Left lobe of liver (tissue), 2 donors: ENCODE measurements at regions not wholly inside any gene's neighbourhood (a gene's known extent, or its start where the extent isn't known, plus 50 kb on each side); places are given as distances from the start of the nearest gene placed in this dataset.

Source experiments
- ATAC-seq: fragments of 200-7000 bp; cut with Tn5 transposase; one replicate; pipeline ENCODE4 v1.9.1; 2020; ENCODE audit warnings: mild to moderate bottlenecking, moderate library complexity
- DNase-seq: peaks from one replicate; pipeline ENCODE4 v3.0.0-alpha.2; 2020; ENCODE audit warnings: low spot score
- donor health status: DM: no; HTN: no; CAD: no; lungs with moderate emphysema.
- donor health status: DM: no; HTN: yes; CAD: no.

GRCh38 chr4:149927514-149927913 lies 111.9 kb upstream of the IQCM start:
- DNase-seq: no peak
- no peak for ATAC-seq

DNA sequence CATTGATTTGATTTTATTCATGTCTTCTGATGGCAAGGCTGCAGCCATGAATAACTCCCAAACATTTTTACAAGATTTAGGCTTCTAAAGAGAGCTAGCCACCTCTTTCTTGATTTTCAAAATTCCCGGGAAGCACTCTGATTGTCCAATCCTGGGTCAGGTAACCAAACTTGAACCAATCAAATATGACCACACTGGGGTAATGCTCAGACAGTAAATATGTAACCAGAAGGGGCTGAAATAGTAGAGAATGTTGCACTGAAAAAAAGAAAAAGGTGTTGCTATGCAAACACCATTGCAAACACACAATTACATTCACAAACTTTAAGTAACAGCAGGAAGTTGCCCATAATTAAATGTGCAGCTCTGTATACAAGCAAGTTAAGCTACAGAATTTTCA lies 112.9 kb upstream of the IQCM start:
- DNase-seq (no peak), ATAC-seq (no peak)

DNA sequence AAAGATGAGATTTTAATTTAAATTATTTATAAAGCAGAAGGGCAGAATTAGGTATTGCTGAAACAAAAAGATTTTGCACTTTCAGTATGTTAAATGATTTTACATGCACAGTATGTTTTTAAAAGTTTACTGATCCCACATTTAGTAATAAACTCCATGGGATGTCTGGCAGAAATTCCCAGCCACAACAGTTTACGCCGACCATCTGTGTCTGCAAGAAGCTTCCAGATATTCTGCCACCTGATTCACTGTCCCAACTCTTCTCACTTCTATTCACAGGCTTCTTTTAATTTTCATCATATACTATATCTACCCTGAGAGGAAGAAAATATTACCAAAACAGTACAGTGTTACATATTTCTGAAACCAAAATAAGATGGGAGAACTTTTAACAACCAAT lies 115.8 kb upstream of the IQCM start:
- no peak for ATAC-seq
- no peak for DNase-seq

- no peak for ATAC-seq
- DNase-seq: no peak
Observed at GRCh38 chr4:149932188-149932587, 116.5 kb upstream of the IQCM start.

DNA sequence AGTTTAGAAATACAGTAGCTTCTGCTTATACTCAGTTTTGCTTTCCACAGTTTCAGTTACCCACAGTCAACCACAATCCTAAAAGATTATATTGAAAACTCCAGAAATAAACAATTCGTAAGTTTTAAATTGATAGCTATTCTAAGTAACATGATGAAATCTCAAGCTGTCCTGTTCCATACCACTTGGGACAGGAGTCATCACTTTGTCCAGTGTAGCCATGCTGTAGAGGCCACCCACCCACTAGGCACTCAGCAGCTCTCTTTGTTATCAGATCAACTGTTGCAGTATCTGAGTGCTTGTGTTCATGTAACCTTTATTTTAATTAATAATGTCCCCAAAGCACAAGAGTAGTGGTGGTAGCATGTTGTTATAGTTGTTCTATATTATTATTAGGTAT lies 117.5 kb upstream of the IQCM start:
- no peak for DNase-seq
- ATAC-seq: no peak

DNA sequence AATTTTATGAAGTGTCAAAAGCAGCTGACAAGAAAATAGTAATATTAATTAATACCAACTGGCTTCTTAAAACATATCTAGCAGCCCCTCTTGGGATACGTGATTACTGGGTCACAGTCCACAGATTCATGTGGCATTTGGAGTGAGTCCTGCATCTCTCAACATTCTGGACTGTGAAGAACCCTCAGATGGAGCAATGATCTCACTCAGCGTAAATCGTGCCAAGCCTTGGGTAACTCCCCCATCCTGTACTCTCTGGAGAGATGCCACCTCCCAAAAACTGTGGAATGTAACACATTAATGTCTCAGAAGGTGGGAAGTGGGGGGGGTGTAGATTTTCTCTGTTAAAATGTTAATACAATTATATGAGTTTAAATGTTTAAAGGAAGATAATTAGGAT lies 118.2 kb upstream of the IQCM start:
- ATAC-seq: no peak
- DNase-seq: no peak

- no peak for DNase-seq
- ATAC-seq: no peak
Observed at GRCh38 chr4:149949381-149949780, 128.9 kb upstream of the DCLK2 start.

DNA sequence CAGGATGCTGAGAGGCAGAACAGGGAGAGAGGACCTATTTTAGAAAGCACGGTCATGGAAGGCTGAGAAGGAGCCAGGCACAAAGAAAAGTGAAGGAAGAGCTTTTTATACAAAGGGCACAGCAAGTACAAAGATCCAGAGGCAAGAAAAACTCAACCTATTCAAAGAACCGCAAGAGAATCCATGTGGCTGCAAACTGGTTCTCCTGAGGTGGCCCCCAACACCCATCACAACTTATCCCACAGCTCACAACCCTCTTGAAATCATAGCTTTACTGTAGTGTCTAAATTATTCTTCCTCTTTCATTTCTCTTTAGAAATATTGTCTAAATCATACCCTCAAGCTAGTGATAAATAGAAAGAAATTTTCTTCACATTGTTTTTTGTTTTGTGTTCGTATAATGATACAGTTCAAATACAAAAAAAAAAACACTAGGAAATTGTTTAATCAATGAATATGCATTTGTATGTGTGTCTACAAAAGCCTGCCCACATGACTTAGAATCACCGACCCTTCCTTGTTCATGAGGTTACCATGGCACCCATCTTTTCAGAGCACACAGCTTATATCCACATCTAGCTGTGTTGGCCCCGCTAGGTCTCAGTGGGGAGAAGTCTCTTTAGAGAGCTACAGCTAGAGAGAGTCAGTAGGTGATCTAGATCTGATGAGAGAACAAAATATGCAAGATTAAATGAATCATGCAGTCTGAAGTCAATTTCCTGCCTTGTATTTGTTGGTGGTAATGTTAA lies 126.9 kb upstream of the DCLK2 start:
- ATAC-seq: no peak
- no peak for DNase-seq

DNA sequence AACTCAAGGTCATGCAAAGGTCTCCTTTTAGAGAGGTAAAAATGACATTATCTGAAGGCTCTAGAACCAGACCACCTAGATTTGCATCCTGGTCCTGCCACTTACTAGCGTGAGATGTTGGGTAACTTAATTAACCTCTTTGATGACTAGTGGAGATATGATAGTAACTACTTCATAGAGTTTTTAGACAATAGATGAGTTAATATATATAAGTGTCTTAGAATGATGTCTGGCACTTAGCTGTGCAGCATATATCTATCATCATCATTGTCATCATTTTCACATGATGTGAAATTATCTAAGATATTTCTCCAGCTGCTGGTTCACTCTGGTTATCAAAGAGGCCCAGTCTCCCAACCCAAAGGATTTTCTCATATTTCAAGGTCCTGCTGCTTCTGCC lies 126.1 kb upstream of the DCLK2 start:
- ATAC-seq (no peak), DNase-seq (no peak)

- DNase-seq (no peak), ATAC-seq (no peak)
Observed at GRCh38 chr4:149952716-149953115, 125.5 kb upstream of the DCLK2 start.

DNA sequence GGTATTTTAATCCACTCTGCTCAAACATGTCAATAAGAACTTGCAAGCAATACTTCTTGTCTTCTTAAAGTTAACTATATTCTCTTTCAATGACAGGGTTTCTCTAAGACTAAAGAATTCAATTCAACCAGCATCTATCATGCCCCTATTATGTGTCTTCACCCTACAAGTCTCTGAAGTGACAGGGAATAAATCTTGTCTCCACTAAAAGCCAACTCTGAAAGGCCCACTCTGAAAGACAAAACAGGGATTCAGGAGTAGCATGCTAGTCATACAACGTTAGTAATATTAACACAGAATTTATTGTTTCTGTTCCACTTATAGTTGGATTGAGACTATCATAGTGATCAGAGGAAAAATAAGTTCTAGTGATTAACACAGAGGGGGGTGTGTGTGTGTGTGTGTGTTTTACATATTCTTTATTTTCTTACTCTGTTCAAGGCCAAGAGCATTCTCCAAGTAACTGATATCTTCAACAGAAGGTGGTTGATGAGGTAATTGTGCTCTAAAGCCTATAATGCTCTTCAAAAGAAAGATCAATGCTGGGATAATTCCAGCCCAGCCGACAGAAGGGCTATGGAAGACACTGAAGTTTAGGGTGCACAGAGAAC lies 122.4 kb upstream of the DCLK2 start:
- no peak for ATAC-seq
- DNase-seq: no peak

DNA sequence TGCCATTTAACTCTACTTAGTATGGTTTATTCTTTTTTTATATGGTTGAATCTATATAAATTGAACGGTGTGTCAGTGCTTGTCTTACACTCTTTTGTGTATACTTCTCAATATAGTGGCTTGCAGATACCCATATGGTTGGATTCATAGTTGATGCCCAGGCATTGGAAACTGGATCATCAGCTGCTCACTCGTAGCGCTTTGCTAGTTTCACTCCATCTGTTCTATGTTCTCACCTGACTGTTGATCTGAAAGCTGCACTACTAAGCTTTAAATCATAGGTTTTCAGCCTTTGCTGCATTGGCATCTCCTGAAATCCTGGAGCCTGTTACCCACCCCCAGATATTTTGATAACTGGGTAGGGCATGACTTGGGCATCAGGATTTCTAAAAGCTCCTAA lies 121.6 kb upstream of the DCLK2 start:
- ATAC-seq (no peak), DNase-seq (no peak)

- no peak for DNase-seq
Observed at GRCh38 chr4:149961876-149962597, 116.2 kb upstream of the DCLK2 start.

GRCh38 chr4:149964001-149964796 lies 114.0 kb upstream of the DCLK2 start:
- DNase-seq (no peak), ATAC-seq (no peak)

More at GRCh38 chr4:149961876-149962597, 116.2 kb upstream of the DCLK2 start:
- no peak for ATAC-seq

GRCh38 chr4:149965206-149965605 lies 113.0 kb upstream of the DCLK2 start:
- no peak for DNase-seq
- ATAC-seq: no peak

GRCh38 chr4:149972407-149972806 lies 105.8 kb upstream of the DCLK2 start:
- ATAC-seq (no peak), DNase-seq (no peak)

DNA sequence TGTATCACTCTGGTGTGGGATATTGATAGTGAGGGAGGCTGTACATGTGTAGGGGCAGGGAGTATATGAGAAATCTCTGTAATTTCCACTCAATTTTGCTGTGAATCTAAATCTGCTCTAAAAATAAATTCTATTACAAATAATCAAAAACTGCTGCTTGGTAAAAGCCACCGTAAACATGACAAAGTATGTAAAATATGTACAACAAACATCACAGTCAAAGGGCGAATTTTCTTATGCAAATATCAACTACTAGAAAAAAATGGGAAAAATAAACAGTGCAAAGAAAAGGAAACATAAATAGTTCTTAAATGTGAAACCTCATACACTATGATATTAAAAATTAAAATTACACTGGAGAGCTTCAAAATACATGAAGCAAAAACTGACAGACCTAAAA lies 105.1 kb upstream of the DCLK2 start:
- no peak for ATAC-seq

DNA sequence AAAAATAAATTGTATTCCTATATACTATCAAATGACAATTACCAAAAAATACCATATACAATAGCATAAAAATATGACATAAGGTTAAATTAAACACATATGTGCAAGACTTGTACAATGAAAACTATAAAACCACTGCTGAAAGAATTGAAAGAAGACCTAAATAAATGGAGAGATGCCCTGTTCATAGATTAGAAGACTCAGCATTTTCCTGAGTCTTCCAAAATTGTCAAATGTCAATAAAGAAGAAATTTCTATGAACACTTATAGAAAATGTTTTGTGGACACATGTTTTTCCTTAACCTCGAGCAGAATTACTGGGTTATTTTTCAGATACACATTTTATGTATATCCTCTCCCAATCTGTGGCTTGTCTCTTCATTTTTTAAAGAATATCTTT lies 103.1 kb upstream of the DCLK2 start:
- no peak for ATAC-seq
- no peak for DNase-seq

More for the DNA sequence above, 105.1 kb upstream of the DCLK2 start:
- no peak for DNase-seq

DNA sequence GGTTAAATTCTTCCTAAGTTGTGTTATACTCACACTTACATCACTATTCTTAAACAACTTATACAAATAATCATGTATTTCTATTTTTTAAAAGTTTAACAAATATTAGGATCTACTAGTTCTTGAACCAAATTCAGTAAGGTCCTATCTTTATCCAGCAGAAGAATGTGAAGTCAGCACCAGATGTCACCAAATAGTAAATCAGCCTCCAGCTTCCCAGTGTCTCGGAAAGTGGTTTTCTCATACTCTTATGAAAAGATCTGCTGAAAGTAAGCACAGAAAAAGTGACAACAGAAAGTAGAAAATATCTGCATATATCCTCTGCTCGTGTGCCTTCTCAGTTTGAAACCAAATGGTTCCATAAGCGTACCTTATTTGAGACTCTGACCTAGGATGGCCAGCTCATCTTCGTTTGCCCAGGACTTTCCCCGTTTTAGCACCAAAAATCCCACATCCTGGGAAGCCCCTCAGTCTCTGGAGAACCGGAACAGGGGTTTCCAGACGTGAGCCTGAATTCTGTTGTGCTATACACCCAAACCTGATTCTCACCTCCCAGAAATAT lies 98.0 kb upstream of the DCLK2 start:
- DNase-seq (no peak), ATAC-seq (no peak)

DNA sequence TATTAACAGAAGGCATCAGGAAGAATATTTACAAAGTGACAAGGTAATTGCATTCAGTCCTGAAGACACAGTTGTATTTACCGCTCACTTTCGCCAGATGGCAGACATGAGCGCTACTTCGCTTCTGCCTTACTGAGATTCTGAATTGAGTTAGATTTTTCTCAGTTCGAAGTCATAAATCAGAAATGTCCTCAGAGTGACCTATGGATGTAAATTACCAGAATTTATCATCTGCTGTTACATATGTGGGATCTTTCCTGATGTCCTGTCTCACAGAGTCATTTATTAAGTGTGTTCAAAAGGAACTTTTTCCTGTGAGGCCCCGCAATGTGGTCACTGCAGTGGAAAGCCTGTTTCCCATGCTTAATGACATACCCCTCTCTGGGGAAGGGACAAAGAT lies 97.3 kb upstream of the DCLK2 start:
- ATAC-seq: peak; percentile 89
- DNase-seq: no peak

- DNase-seq (no peak), ATAC-seq (no peak)
Observed at GRCh38 chr4:149983401-149983800, 94.8 kb upstream of the DCLK2 start.
